Activated CD4-positive, alpha-beta T cell treated with anti-CD3 and anti-CD28 coated beads, Interleukin-2, Interleukin-6, amounts not matched to agents 100 ng/mL and 50 ng/mL, durations not matched to agents 16 hours and 8 hours (primary cell): ENCODE measurements at regions not wholly inside any gene's neighbourhood (a gene's known extent, or its start where the extent isn't known, plus 50 kb on each side); places are given as distances from the start of the nearest gene placed in this dataset.

Source experiments
- DNase-seq: peaks from one replicate; pipeline ENCODE4 v3.0.0-alpha.2; 2020

DNA sequence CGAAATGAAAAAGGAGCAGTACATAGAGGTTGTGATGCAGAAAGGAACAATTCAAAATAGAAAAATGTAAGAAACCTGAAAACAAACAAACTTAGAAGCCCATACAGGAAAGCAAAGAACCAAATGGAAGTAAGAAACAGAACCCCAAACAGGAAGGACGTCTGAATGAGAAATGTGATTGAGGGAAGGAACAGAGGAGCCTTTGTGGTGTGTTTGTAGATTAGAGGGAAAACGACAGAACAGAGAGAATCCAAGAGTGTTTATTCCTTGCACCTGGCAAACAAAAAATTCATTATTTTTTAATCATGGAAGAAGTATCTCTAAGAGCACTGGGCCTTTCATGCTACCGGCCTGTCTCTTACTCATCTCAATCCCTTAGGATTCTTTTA, 67.8 kb upstream of the ZSWIM6 start:
- DNase-seq: no peak

DNA sequence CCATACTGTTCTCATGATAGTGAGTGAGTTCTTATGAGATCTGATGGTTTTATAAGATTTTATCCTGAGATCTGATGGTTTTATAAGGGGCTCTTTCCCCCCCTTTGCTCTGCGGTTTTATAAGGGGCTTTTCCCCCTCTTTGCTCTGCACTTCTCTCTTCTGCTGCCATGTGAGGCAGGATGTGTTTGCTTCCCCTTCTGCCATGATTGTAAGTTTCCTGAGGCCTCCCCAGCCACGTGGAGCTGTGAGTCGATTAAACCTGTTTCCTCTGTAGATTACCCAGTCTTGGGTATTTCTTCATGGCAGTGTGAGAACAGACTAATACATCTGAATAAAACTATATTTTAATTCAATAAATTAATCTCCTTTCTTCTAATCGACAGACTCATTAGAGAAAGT, 64.9 kb upstream of the ZSWIM6 start:
- DNase-seq: no peak

- no peak for DNase-seq
Observed at GRCh38 chr5:61268871-61269270, 63.2 kb upstream of the ZSWIM6 start.

GRCh38 chr5:61270510-61271165, 61.4 kb upstream of the ZSWIM6 start:
- no peak for DNase-seq

GRCh38 chr5:61272688-61273087, 59.4 kb upstream of the ZSWIM6 start:
- DNase-seq: no peak

DNA sequence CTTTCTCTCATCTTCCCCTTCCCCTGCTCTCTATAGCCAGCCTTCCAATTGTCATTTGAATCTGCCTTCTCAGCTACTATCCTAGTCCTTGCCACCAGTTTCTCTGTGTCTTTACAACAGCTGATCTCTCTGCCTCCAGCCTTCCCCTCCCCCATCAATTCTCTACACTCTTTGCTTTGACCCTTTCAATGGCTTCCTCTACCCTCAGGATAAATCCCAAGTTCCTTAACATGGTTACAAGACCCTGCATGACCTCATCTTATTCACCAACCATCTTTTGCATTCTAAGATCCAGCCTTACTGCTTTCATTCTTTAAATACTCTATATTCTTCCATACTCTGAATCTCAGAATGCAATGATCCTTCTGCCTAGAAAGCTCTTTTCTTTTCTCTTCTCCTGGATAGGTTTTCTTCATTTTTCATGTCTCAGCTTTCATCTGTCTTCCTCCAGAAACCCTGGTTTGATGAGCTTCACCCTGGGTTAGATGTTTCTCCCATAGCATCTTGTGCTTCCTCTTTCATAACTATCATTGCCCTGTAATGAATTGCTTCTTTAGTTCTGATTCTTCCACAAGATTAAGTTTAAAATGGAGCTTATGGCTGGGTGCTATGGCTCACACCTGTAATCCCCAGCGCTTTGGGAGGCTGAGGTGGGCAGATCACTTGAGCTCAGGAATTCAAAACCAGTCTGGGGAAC, 58.6 kb upstream of the ZSWIM6 start:
- no peak for DNase-seq

GRCh38 chr5:61274511-61274911, 57.5 kb upstream of the ZSWIM6 start:
- no peak for DNase-seq

DNA sequence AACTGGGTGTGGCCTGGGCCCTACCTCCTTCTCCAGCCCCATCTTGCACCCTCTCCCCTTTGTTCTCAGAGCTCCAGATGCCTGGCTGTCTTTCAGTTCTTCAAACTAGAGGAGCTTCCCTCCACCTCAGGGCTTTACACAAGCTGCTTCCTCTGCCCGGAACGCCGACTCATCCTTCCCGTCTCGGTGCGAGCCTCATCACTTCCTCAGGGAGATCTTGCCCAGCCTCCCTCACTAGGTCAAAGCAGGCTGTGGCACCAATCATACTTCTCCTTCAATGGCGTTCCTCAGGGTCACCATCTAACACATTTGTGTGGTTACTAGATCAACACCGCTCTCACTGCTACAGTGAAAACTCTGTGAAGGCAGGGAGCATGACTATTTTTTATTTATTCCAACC, 56.2 kb upstream of the ZSWIM6 start:
- peak; percentile 47 for DNase-seq

- DNase-seq: no peak
Observed at GRCh38 chr5:61277190-61277589, 54.9 kb upstream of the ZSWIM6 start.

- no peak for DNase-seq
Observed at GRCh38 chr5:61277781-61278180, 54.3 kb upstream of the ZSWIM6 start.

GRCh38 chr5:61279725-61280124, 52.3 kb upstream of the ZSWIM6 start:
- no peak for DNase-seq

- no peak for DNase-seq
Observed at GRCh38 chr5:61280205-61280604, 51.9 kb upstream of the ZSWIM6 start.

GRCh38 chr5:61280761-61281427, 51.2 kb upstream of the ZSWIM6 start:
- peak; percentile 17 for DNase-seq

DNA sequence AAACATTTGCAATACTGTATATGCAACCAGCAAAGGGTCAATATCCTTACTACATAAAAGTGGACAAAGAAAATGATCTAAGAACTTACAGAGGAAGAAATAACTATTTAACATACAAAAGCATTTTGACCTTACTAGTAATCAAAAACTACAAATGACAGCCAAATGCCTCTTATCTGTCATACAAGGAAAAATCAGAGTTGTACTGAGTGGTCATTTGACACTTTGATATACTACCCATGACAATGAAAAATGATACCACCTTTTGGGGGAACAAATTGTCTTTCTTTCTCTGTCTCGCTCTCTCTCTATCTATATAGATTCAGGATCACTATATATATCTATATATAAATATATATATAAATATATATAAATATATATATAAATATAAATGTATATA, 50.4 kb upstream of the ZSWIM6 start:
- DNase-seq: no peak
